ENCODE measurements at regions not wholly inside any gene's neighbourhood (a gene's known extent, or its start where the extent isn't known, plus 50 kb on each side); places are given as distances from the start of the nearest gene placed in this dataset.

GRCh38 chr13:55341891-55342290 lies 1798.8 kb upstream of the PRR20A start:
- TF ChIP-seq CTCF (IDR thresholded peaks at IDR 0.05), result no peak
- TF ChIP-seq EP300 (IDR thresholded peaks at IDR 0.05), result no peak
- no peak for TF ChIP-seq POLR2A (IDR thresholded peaks at IDR 0.05)
- TF ChIP-seq POLR2AphosphoS5 (IDR thresholded peaks at IDR 0.05), result no peak
